K562 (cell line): ENCODE measurements at regions not wholly inside any gene's neighbourhood (a gene's known extent, or its start where the extent isn't known, plus 50 kb on each side); places are given as distances from the start of the nearest gene placed in this dataset.

Source experiments
- CREB1 ChIP-seq, 2 experiments: sonication (generic) in 1 of 2; formaldehyde crosslinking in 1 of 2; IDR thresholded peaks; 2 replicates each; pipeline versions ENCODE4 v1.6.1 to v1.8.0; 2012 to 2022; ENCODE audit warnings: inconsistent platforms in 1 of 2, mild to moderate bottlenecking in 1 of 2, missing genetic modification reagents in 1 of 2, moderate library complexity in 1 of 2
- FOXP1 ChIP-seq: sonication (generic); formaldehyde crosslinking; IDR thresholded peaks from 2 replicates; pipeline ENCODE4 v1.8.0; 2022; ENCODE audit warnings: mild to moderate bottlenecking, missing genetic modification reagents
- GMEB1 ChIP-seq: fragments of 250-450 bp; sonication (Bioruptor Pico); IDR thresholded peaks from 2 replicates; pipeline ENCODE4 v1.4.0; 2020; ENCODE audit warnings: mild to moderate bottlenecking
- HCFC1 ChIP-seq: IDR thresholded peaks from 2 replicates; pipeline ENCODE4 v1.6.1; 2012; ENCODE audit warnings: low read depth, low read length, improper control_type of control experiment
- HNRNPL ChIP-seq: fragments of 200-400 bp; formaldehyde crosslinking; IDR thresholded peaks from 2 replicates; pipeline ENCODE4 v1.6.1; 2017; ENCODE audit warnings: low read depth, mild to moderate bottlenecking, low read length
- NFYB ChIP-seq: IDR thresholded peaks from 2 replicates; pipeline ENCODE4 v1.6.1; 2011; ENCODE audit warnings: mild to moderate bottlenecking, moderate library complexity; ENCODE audit not compliant: insufficient read length; ENCODE audit errors: extremely low read depth
- PKNOX1 ChIP-seq: fragments of 450-650 bp; IDR thresholded peaks from 2 replicates; pipeline ENCODE4 v1.6.1; 2016
- SMARCE1 ChIP-seq: fragments of 450-650 bp; IDR thresholded peaks from 2 replicates; pipeline ENCODE4 v1.7.1; 2016; ENCODE audit warnings: mild to moderate bottlenecking
- TAF1 ChIP-seq: IDR thresholded peaks from 2 replicates; pipeline ENCODE4 v1.6.1; 2011; ENCODE audit warnings: mild to moderate bottlenecking, low read length, moderate library complexity; ENCODE audit not compliant: insufficient read depth, control insufficient read depth, severe bottlenecking; ENCODE audit errors: extremely low read depth
- ZBTB1 ChIP-seq: sonication (generic); formaldehyde crosslinking; IDR thresholded peaks from 2 replicates; pipeline ENCODE4 v1.8.1; 2023; ENCODE audit warnings: missing genetic modification reagents, low read depth, mild to moderate bottlenecking, borderline replicate concordance
- ZFP36 ChIP-seq: fragments of 150-350 bp; IDR thresholded peaks from 2 replicates; pipeline ENCODE4 v1.6.1; 2018; ENCODE audit warnings: low read length, low read depth; ENCODE audit not compliant: partially characterized antibody
- TF ChIP-seq, protein P1 (sequence below), 3 experiments: IDR thresholded peaks in 2 of 3; conservative IDR thresholded peaks in 1 of 3; 2 replicates each; pipeline ENCODE4 v1.5.1; 2011 to 2012; ENCODE audit warnings: low read length in 3 of 3, mild to moderate bottlenecking in 3 of 3, control low read depth in 2 of 3, improper control_type of control experiment in 1 of 3, inconsistent platforms in 1 of 3, low read depth in 1 of 3, mixed read lengths in 1 of 3, moderate library complexity in 1 of 3; ENCODE audit not compliant: insufficient read depth in 2 of 3
- TF ChIP-seq, protein P2 (sequence below): sonication (generic); formaldehyde crosslinking; IDR thresholded peaks from 2 replicates; pipeline ENCODE4 v1.9.0; 2022; ENCODE audit warnings: mild to moderate bottlenecking, missing genetic modification reagents
- TF ChIP-seq, protein P3 (sequence below), 2 experiments: fragments of 450-650 bp in 1 of 2; sonication (generic) in 1 of 2; formaldehyde crosslinking in 1 of 2; IDR thresholded peaks; 2 replicates each; pipeline versions ENCODE4 v1.7.1 to v1.9.0; 2016 to 2022; ENCODE audit warnings: inconsistent platforms in 1 of 2, mild to moderate bottlenecking in 1 of 2, missing genetic modification reagents in 1 of 2

DNA sequence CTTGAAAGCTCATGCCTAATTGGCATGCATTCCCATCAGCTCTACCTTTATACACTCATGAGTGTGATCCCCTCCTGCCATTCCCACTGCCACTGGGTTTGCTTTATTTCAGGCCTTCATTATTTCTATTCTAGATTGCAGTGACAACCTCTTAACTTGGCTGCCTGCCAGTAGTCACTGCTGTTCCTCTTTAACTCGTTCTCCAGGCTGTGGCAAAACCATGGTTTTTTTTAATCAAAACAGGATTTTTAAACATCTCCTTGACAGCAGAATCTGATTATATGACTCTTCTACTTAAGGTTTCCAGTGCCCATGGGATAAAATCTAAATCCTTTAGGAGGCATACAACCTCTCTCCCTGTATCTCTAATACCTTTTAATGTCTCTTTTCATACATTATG, 223.7 kb upstream of the PCDH15 start:
- no peak for TF ChIP-seq ZFP36
- TF ChIP-seq, protein P1, sequence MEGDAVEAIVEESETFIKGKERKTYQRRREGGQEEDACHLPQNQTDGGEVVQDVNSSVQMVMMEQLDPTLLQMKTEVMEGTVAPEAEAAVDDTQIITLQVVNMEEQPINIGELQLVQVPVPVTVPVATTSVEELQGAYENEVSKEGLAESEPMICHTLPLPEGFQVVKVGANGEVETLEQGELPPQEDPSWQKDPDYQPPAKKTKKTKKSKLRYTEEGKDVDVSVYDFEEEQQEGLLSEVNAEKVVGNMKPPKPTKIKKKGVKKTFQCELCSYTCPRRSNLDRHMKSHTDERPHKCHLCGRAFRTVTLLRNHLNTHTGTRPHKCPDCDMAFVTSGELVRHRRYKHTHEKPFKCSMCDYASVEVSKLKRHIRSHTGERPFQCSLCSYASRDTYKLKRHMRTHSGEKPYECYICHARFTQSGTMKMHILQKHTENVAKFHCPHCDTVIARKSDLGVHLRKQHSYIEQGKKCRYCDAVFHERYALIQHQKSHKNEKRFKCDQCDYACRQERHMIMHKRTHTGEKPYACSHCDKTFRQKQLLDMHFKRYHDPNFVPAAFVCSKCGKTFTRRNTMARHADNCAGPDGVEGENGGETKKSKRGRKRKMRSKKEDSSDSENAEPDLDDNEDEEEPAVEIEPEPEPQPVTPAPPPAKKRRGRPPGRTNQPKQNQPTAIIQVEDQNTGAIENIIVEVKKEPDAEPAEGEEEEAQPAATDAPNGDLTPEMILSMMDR (IDR thresholded peaks at IDR 0.05 in 2 of 3, conservative IDR thresholded peaks at IDR 0.05 in 1 of 3; ENCODE audit: insufficient read depth in 2 of 3, low read depth in 1 of 3, low read length in 3 of 3) = no peak
- TF ChIP-seq GMEB1 (CRISPR knock-in tag) = no peak
- TF ChIP-seq HCFC1 = no peak
- TF ChIP-seq, protein P2, sequence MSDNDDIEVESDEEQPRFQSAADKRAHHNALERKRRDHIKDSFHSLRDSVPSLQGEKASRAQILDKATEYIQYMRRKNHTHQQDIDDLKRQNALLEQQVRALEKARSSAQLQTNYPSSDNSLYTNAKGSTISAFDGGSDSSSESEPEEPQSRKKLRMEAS (CRISPR knock-in tag) = no peak
- TF ChIP-seq NFYB = no peak
- TF ChIP-seq, protein P3, sequence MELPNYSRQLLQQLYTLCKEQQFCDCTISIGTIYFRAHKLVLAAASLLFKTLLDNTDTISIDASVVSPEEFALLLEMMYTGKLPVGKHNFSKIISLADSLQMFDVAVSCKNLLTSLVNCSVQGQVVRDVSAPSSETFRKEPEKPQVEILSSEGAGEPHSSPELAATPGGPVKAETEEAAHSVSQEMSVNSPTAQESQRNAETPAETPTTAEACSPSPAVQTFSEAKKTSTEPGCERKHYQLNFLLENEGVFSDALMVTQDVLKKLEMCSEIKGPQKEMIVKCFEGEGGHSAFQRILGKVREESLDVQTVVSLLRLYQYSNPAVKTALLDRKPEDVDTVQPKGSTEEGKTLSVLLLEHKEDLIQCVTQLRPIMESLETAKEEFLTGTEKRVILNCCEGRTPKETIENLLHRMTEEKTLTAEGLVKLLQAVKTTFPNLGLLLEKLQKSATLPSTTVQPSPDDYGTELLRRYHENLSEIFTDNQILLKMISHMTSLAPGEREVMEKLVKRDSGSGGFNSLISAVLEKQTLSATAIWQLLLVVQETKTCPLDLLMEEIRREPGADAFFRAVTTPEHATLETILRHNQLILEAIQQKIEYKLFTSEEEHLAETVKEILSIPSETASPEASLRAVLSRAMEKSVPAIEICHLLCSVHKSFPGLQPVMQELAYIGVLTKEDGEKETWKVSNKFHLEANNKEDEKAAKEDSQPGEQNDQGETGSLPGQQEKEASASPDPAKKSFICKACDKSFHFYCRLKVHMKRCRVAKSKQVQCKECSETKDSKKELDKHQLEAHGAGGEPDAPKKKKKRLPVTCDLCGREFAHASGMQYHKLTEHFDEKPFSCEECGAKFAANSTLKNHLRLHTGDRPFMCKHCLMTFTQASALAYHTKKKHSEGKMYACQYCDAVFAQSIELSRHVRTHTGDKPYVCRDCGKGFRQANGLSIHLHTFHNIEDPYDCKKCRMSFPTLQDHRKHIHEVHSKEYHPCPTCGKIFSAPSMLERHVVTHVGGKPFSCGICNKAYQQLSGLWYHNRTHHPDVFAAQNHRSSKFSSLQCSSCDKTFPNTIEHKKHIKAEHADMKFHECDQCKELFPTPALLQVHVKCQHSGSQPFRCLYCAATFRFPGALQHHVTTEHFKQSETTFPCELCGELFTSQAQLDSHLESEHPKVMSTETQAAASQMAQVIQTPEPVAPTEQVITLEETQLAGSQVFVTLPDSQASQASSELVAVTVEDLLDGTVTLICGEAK (IDR thresholded peaks at IDR 0.05) = no peak
- TF ChIP-seq, protein P3 (CRISPR knock-in tag; IDR thresholded peaks at IDR 0.05) = no peak
- no peak for TF ChIP-seq TAF1
- no peak for TF ChIP-seq ZBTB1 (CRISPR knock-in tag)
- TF ChIP-seq CREB1 (IDR thresholded peaks at IDR 0.05) = no peak
- TF ChIP-seq CREB1 (CRISPR knock-in tag; IDR thresholded peaks at IDR 0.05) = no peak
- TF ChIP-seq PKNOX1 = no peak
- no peak for TF ChIP-seq SMARCE1
- no peak for TF ChIP-seq FOXP1 (CRISPR knock-in tag)
- TF ChIP-seq HNRNPL = no peak
